HEK293 (cell line): ENCODE measurements at regions not wholly inside any gene's neighbourhood (a gene's known extent, or its start where the extent isn't known, plus 50 kb on each side); places are given as distances from the start of the nearest gene placed in this dataset.

Experiments used
- CTCF ChIA-PET: fragments of 350-600 bp; formaldehyde crosslinking; extraction: SDS; loops from one replicate; lab custom pipeline; 2021; ENCODE audit warnings: antibody characterized with exemption; lab: Yijun Ruan, JAX
- POLR2A ChIA-PET: fragments of 300-600 bp; formaldehyde crosslinking; extraction: SDS; loops from one replicate; lab custom pipeline; 2020; ENCODE audit warnings: antibody characterized with exemption, inconsistent platforms; lab: Yijun Ruan, JAX
- H3K27ac ChIP-seq: fragments of 200-500 bp; sonication (Bioruptor generic); 2 replicates; pipeline ENCODE4 v1.5.1; 2014; ENCODE audit warnings: low read depth, low read length, control low read depth, inconsistent platforms; ENCODE audit errors: extremely low read depth
- H3K36me3 ChIP-seq, 2 experiments: fragments of 200-500 bp in 1 of 2; sonication (Bioruptor generic) in 1 of 2; 1 replicate in 1 of 2; 2 replicates in 1 of 2; pipeline ENCODE4 v1.5.1; 2014 to 2017; ENCODE audit warnings: inconsistent platforms in 2 of 2, low read length in 2 of 2; ENCODE audit not compliant: control insufficient read depth in 2 of 2, insufficient read depth in 1 of 2
- H3K4me1 ChIP-seq: fragments of 200-500 bp; sonication (Bioruptor generic); 2 replicates; pipeline ENCODE4 v1.5.1; 2014; ENCODE audit warnings: mild to moderate bottlenecking, low read length, inconsistent platforms; ENCODE audit not compliant: control insufficient read depth, insufficient read depth
- H3K4me3 ChIP-seq: 2 replicates; pipeline ENCODE4 v1.5.1; 2011; ENCODE audit warnings: low read depth, mild to moderate bottlenecking, control low read depth, low read length, moderate library complexity
- H3K9me3 ChIP-seq: fragments of 200-500 bp; sonication (Bioruptor generic); 2 replicates; pipeline ENCODE4 v1.5.1; 2014; ENCODE audit warnings: low read depth, low read length, inconsistent platforms; ENCODE audit not compliant: control insufficient read depth, insufficient read depth
- EGR2 ChIP-seq: fragments of 450-650 bp; formaldehyde crosslinking; IDR thresholded peaks from 2 replicates; pipeline ENCODE4 v1.5.1; 2016; ENCODE audit warnings: low read depth, missing biosample characterization, missing genetic modification characterization
- SETDB1 ChIP-seq: IDR thresholded peaks from one replicate; pipeline ENCODE4 v1.6.1; 2017; ENCODE audit warnings: mild to moderate bottlenecking, low read length, moderate library complexity, mixed read lengths; ENCODE audit not compliant: insufficient read length
- TCF7L2 ChIP-seq: IDR thresholded peaks from 2 replicates; pipeline ENCODE4 v1.6.1; 2011; ENCODE audit warnings: low read depth, mild to moderate bottlenecking, inconsistent platforms, low read length, moderate library complexity, borderline replicate concordance
- ZIC2 ChIP-seq: fragments of 450-650 bp; formaldehyde crosslinking; IDR thresholded peaks from 2 replicates; pipeline ENCODE4 v1.5.1; 2016; ENCODE audit warnings: missing biosample characterization, missing genetic modification characterization
- ZNF146 ChIP-seq: fragments of 450-650 bp; formaldehyde crosslinking; IDR thresholded peaks from 2 replicates; pipeline ENCODE4 v1.5.1; 2016; ENCODE audit warnings: missing biosample characterization, missing genetic modification characterization
- ZNF157 ChIP-seq: fragments of 450-650 bp; formaldehyde crosslinking; IDR thresholded peaks from 2 replicates; pipeline ENCODE4 v1.5.1; 2016; ENCODE audit warnings: missing biosample characterization, missing genetic modification characterization
- ZNF16 ChIP-seq: fragments of 450-650 bp; formaldehyde crosslinking; IDR thresholded peaks from 2 replicates; pipeline ENCODE4 v1.5.1; 2016; ENCODE audit warnings: low read depth, missing biosample characterization, missing genetic modification characterization
- ZNF184 ChIP-seq: fragments of 450-650 bp; IDR thresholded peaks from 2 replicates; pipeline ENCODE4 v1.5.1; 2018; ENCODE audit warnings: missing biosample characterization, mild to moderate bottlenecking, missing genetic modification characterization
- ZNF2 ChIP-seq: fragments of 450-650 bp; formaldehyde crosslinking; IDR thresholded peaks from 2 replicates; pipeline ENCODE4 v1.5.1; 2016; ENCODE audit warnings: missing biosample characterization, missing genetic modification characterization
- ZNF239 ChIP-seq: fragments of 450-650 bp; formaldehyde crosslinking; IDR thresholded peaks from 2 replicates; pipeline ENCODE4 v1.5.1; 2016; ENCODE audit warnings: missing biosample characterization, missing genetic modification characterization
- ZNF354C ChIP-seq: fragments of 450-650 bp; formaldehyde crosslinking; IDR thresholded peaks from 2 replicates; pipeline ENCODE4 v1.5.1; 2016; ENCODE audit warnings: missing biosample characterization, missing genetic modification characterization, low read depth, borderline replicate concordance
- ZNF426 ChIP-seq: fragments of 450-650 bp; formaldehyde crosslinking; IDR thresholded peaks from 2 replicates; pipeline ENCODE4 v1.5.1; 2017; ENCODE audit warnings: missing biosample characterization, missing genetic modification characterization, mild to moderate bottlenecking, inconsistent platforms, moderate library complexity
- ZNF549 ChIP-seq: fragments of 450-650 bp; IDR thresholded peaks from 2 replicates; pipeline ENCODE4 v1.5.1; 2018; ENCODE audit warnings: missing biosample characterization, missing genetic modification characterization, mild to moderate bottlenecking, inconsistent platforms, moderate library complexity
- ZNF561 ChIP-seq: fragments of 450-650 bp; IDR thresholded peaks from 2 replicates; pipeline ENCODE4 v1.5.1; 2018; ENCODE audit warnings: missing biosample characterization, missing genetic modification characterization, borderline replicate concordance
- ZNF600 ChIP-seq: fragments of 450-650 bp; formaldehyde crosslinking; IDR thresholded peaks from 2 replicates; pipeline ENCODE4 v1.5.1; 2016; ENCODE audit warnings: missing biosample characterization, missing genetic modification characterization
- ZNF624 ChIP-seq: fragments of 450-650 bp; formaldehyde crosslinking; IDR thresholded peaks from 2 replicates; pipeline ENCODE4 v1.5.1; 2017; ENCODE audit warnings: missing biosample characterization, missing genetic modification characterization
- ZNF707 ChIP-seq: fragments of 450-650 bp; formaldehyde crosslinking; IDR thresholded peaks from 2 replicates; pipeline ENCODE4 v1.5.1; 2016; ENCODE audit warnings: missing biosample characterization, missing genetic modification characterization
- ZNF768 ChIP-seq: fragments of 450-650 bp; formaldehyde crosslinking; IDR thresholded peaks from 2 replicates; pipeline ENCODE4 v1.5.1; 2018; ENCODE audit warnings: missing biosample characterization, mild to moderate bottlenecking, missing genetic modification characterization
- ZNF785 ChIP-seq: fragments of 450-650 bp; formaldehyde crosslinking; IDR thresholded peaks from 2 replicates; pipeline ENCODE4 v1.5.1; 2016; ENCODE audit warnings: missing biosample characterization, missing genetic modification characterization
- ZNF837 ChIP-seq: fragments of 450-650 bp; formaldehyde crosslinking; IDR thresholded peaks from 2 replicates; pipeline ENCODE4 v1.5.1; 2016; ENCODE audit warnings: missing biosample characterization, missing genetic modification characterization
- TF ChIP-seq, protein P1 (sequence below): fragments of 450-650 bp; formaldehyde crosslinking; IDR thresholded peaks from 2 replicates; pipeline ENCODE4 v1.5.1; 2016; ENCODE audit warnings: missing biosample characterization, missing genetic modification characterization
- TF ChIP-seq, protein P2 (sequence below): fragments of 450-650 bp; formaldehyde crosslinking; IDR thresholded peaks from 2 replicates; pipeline ENCODE4 v1.5.1; 2016; ENCODE audit warnings: missing biosample characterization, missing genetic modification characterization
- TF ChIP-seq, protein P3 (sequence below): fragments of 450-650 bp; formaldehyde crosslinking; IDR thresholded peaks from 2 replicates; pipeline ENCODE4 v1.5.1; 2017; ENCODE audit warnings: missing biosample characterization, mild to moderate bottlenecking, missing genetic modification characterization, moderate library complexity
- TF ChIP-seq, protein P4 (sequence below): fragments of 450-650 bp; formaldehyde crosslinking; IDR thresholded peaks from 2 replicates; pipeline ENCODE4 v1.5.0; 2017; ENCODE audit warnings: missing biosample characterization, missing genetic modification characterization, borderline replicate concordance

DNA sequence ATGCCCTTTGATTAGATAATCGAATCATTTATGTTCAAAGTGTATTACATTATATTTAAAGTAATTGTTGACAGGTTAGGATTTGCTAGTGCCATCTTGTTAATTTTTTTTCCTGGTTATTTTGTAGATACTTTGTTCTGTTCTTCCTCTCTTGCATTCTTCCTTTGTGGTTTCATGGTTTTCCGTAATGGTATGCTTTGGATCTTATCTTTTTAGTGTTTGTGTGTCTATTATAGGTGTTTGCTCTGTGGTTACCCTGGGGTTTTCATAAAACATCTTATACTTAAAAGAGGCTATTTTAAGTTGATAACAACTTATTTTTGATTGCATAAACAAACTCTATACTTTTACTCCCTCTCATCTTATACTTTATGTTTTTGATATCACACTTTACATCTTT lies 108.2 kb upstream of the SRD5A3 start:
- Histone ChIP-seq H3K27ac (no peak overlapping the region), H3K4me1 (no peaks in the 10 kb centered on the region), H3K4me3 (no peak overlapping the region)
- CTCF ChIA-PET, result no interaction called here
- no peak for TF ChIP-seq ZNF785 (tag by site-specific recombination)
- TF ChIP-seq ZIC2, result no peak
- no peak for TF ChIP-seq ZNF157 (tag by site-specific recombination)
- TF ChIP-seq ZNF426 (tag by site-specific recombination), result no peak
- no peak for TF ChIP-seq ZNF239 (tag by site-specific recombination)
- no peak for TF ChIP-seq ZNF549 (tag by site-specific recombination)
- TF ChIP-seq, protein P1, sequence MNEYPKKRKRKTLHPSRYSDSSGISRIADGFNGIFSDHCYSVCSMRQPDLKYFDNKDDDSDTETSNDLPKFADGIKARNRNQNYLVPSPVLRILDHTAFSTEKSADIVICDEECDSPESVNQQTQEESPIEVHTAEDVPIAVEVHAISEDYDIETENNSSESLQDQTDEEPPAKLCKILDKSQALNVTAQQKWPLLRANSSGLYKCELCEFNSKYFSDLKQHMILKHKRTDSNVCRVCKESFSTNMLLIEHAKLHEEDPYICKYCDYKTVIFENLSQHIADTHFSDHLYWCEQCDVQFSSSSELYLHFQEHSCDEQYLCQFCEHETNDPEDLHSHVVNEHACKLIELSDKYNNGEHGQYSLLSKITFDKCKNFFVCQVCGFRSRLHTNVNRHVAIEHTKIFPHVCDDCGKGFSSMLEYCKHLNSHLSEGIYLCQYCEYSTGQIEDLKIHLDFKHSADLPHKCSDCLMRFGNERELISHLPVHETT (tag by site-specific recombination), result no peak
- TF ChIP-seq ZNF16 (tag by site-specific recombination), result no peak
- no peak for TF ChIP-seq ZNF146 (tag by site-specific recombination)
- no peak for TF ChIP-seq TCF7L2
- TF ChIP-seq, protein P2, sequence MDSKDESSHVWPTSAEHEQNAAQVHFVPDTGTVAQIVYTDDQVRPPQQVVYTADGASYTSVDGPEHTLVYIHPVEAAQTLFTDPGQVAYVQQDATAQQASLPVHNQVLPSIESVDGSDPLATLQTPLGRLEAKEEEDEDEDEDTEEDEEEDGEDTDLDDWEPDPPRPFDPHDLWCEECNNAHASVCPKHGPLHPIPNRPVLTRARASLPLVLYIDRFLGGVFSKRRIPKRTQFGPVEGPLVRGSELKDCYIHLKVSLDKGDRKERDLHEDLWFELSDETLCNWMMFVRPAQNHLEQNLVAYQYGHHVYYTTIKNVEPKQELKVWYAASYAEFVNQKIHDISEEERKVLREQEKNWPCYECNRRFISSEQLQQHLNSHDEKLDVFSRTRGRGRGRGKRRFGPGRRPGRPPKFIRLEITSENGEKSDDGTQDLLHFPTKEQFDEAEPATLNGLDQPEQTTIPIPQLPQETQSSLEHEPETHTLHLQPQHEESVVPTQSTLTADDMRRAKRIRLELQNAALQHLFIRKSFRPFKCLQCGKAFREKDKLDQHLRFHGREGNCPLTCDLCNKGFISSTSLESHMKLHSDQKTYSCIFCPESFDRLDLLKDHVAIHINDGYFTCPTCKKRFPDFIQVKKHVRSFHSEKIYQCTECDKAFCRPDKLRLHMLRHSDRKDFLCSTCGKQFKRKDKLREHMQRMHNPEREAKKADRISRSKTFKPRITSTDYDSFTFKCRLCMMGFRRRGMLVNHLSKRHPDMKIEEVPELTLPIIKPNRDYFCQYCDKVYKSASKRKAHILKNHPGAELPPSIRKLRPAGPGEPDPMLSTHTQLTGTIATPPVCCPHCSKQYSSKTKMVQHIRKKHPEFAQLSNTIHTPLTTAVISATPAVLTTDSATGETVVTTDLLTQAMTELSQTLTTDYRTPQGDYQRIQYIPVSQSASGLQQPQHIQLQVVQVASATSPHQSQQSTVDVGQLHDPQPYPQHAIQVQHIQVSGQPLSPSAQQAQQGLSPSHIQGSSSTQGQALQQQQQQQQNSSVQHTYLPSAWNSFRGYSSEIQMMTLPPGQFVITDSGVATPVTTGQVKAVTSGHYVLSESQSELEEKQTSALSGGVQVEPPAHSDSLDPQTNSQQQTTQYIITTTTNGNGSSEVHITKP (tag by site-specific recombination), result no peak
- TF ChIP-seq ZNF600 (tag by site-specific recombination), result no peak
- TF ChIP-seq EGR2, result no peak
- TF ChIP-seq ZNF354C, result no peak
- no peak for TF ChIP-seq ZNF837 (tag by site-specific recombination)
- no peak for TF ChIP-seq ZNF624 (tag by site-specific recombination)
- no peak for TF ChIP-seq ZNF768 (tag by site-specific recombination)
- TF ChIP-seq, all 188 proteins: peak for 0
- POLR2A ChIA-PET, result no interaction called here
- H3K9me3 ChIP-seq, result no peaks in the 10 kb centered on the region
- no peaks in the 10 kb centered on the region for H3K36me3 ChIP-seq

DNA sequence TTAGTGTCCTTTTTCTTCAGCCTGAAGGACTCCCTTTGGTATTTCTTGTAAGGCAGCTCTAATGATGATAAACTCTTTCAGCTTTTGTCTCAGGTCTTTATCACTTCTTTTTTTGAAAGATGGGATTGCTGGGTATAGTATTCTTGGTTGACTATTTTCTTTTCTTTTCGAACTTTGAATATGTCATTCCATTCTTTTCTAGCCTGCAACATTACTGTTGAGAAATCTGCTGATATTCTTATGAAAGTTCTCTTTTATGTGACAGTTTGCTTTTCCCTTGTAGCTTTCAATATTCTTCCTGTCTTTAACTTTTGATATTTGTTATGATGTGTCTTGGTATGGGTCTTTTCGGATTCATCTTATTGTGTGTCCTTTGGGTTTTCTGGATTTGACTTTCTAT lies 107.6 kb upstream of the SRD5A3 start:
- no peak overlapping the region for H3K27ac ChIP-seq
- POLR2A ChIA-PET, result no interaction called here
- CTCF ChIA-PET, result no interaction called here

DNA sequence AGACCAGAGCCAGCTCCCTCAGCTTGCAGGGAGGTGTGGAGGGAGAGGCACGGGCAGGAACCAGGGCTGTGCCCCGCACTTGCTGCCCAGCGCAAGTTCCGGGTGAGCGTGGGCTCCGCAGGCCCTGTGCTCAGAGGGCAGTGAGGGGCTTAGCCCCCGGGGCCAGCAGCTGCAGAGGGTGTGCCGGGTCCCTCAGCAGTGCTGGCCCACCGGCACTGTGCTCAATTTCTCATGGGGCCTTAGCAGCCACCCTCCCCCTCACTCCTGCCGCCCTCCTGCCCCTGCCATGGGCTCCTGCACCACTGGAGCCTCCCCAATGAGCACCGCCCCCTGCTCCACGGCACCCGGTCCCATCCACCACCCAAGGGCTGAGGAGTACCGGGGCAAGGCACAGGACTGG lies 104.6 kb upstream of the SRD5A3 start:
- ChIA-PET POLR2A (no interaction called here), CTCF (no interaction called here)
- Histone ChIP-seq H3K4me3 (no peak overlapping the region), H3K4me1 (no peaks in the 10 kb centered on the region), H3K36me3 (no peaks in the 10 kb centered on the region), H3K27ac (no peak overlapping the region), H3K9me3 (no peaks in the 10 kb centered on the region)
- TF ChIP-seq, protein P3, sequence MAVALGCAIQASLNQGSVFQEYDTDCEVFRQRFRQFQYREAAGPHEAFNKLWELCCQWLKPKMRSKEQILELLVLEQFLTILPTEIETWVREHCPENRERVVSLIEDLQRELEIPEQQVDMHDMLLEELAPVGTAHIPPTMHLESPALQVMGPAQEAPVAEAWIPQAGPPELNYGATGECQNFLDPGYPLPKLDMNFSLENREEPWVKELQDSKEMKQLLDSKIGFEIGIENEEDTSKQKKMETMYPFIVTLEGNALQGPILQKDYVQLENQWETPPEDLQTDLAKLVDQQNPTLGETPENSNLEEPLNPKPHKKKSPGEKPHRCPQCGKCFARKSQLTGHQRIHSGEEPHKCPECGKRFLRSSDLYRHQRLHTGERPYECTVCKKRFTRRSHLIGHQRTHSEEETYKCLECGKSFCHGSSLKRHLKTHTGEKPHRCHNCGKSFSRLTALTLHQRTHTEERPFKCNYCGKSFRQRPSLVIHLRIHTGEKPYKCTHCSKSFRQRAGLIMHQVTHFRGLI, result no peak
- TF ChIP-seq, protein P4, sequence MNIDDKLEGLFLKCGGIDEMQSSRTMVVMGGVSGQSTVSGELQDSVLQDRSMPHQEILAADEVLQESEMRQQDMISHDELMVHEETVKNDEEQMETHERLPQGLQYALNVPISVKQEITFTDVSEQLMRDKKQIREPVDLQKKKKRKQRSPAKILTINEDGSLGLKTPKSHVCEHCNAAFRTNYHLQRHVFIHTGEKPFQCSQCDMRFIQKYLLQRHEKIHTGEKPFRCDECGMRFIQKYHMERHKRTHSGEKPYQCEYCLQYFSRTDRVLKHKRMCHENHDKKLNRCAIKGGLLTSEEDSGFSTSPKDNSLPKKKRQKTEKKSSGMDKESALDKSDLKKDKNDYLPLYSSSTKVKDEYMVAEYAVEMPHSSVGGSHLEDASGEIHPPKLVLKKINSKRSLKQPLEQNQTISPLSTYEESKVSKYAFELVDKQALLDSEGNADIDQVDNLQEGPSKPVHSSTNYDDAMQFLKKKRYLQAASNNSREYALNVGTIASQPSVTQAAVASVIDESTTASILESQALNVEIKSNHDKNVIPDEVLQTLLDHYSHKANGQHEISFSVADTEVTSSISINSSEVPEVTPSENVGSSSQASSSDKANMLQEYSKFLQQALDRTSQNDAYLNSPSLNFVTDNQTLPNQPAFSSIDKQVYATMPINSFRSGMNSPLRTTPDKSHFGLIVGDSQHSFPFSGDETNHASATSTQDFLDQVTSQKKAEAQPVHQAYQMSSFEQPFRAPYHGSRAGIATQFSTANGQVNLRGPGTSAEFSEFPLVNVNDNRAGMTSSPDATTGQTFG (tag by site-specific recombination), result no peak
- TF ChIP-seq ZNF707 (no peak), ZNF184 (no peak), ZNF146 (tag by site-specific recombination) (no peak), ZNF561 (tag by site-specific recombination) (no peak)

More for the DNA sequence above, 107.6 kb upstream of the SRD5A3 start:
- Histone ChIP-seq H3K4me1 (no peaks in the 10 kb centered on the region), H3K4me3 (no peak overlapping the region), H3K9me3 (no peaks in the 10 kb centered on the region), H3K36me3 (no peaks in the 10 kb centered on the region)
- TF ChIP-seq ZNF157 (tag by site-specific recombination), result no peak
- peak; percentile 91 for TF ChIP-seq SETDB1
- no peak for TF ChIP-seq ZNF2 (tag by site-specific recombination)
